PC-9 (cell line): ENCODE measurements at regions not wholly inside any gene's neighbourhood (a gene's known extent, or its start where the extent isn't known, plus 50 kb on each side); places are given as distances from the start of the nearest gene placed in this dataset.

ENCODE experiments used
- EZH2 ChIP-seq: fragments of 200-600 bp; sonication (generic); IDR thresholded peaks from 2 replicates; pipeline ENCODE4 v1.8.0; 2017; ENCODE audit warnings: antibody characterized with exemption, low read depth
- TF ChIP-seq, protein P1 (sequence below): fragments of 200-600 bp; sonication (generic); conservative IDR thresholded peaks from 2 replicates; pipeline ENCODE4 v1.6.1; 2017; ENCODE audit warnings: mixed run types, antibody characterized with exemption, mild to moderate bottlenecking, moderate library complexity

DNA sequence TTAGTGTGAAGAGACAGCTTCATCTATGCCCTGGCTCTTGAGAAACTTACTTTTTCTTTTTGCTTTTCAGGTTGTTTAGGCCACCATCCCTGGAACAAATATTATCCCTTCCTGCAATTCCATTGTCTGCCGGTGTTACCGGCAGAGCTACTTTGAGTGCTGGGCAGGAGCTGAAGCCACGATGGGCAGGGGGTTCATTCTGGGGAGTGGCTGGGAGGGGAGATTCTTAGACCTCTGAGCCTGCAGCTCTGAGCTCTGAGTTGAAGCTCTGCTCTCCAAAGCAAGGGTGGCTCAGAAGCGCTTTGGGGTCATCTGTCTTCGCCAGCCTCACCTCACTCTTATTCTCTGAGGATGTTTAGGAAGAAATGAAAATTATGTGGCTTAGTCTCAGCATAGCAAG, 1066.6 kb upstream of the SLC10A2 start:
- TF ChIP-seq, protein P1, sequence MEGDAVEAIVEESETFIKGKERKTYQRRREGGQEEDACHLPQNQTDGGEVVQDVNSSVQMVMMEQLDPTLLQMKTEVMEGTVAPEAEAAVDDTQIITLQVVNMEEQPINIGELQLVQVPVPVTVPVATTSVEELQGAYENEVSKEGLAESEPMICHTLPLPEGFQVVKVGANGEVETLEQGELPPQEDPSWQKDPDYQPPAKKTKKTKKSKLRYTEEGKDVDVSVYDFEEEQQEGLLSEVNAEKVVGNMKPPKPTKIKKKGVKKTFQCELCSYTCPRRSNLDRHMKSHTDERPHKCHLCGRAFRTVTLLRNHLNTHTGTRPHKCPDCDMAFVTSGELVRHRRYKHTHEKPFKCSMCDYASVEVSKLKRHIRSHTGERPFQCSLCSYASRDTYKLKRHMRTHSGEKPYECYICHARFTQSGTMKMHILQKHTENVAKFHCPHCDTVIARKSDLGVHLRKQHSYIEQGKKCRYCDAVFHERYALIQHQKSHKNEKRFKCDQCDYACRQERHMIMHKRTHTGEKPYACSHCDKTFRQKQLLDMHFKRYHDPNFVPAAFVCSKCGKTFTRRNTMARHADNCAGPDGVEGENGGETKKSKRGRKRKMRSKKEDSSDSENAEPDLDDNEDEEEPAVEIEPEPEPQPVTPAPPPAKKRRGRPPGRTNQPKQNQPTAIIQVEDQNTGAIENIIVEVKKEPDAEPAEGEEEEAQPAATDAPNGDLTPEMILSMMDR: no peak
- TF ChIP-seq EZH2: no peak
